ENCODE measurements at regions not wholly inside any gene's neighbourhood (a gene's known extent, or its start where the extent isn't known, plus 50 kb on each side); places are given as distances from the start of the nearest gene placed in this dataset.
"Not testable (repeated sequence)": the region's sequence is repeated elsewhere in the genome, so short reads cannot be mapped to it uniquely, and the experiment has no call there.

- DNase-seq: peak; percentile 38
These were observed 251.4 kb upstream of the COPS8 start for GRCh38 chr2:236834284-236834683.

GRCh38 chr2:236835307-236836024, 250.2 kb upstream of the COPS8 start:
- DNase-seq: no peak

- not testable (repeated sequence) for DNase-seq
These were observed 249.7 kb upstream of the COPS8 start for GRCh38 chr2:236836028-236836427.

- no peak for DNase-seq
These were observed 245.5 kb upstream of the COPS8 start for GRCh38 chr2:236840215-236840614.

GRCh38 chr2:236840857-236841256, 244.8 kb upstream of the COPS8 start:
- no peak for DNase-seq

GRCh38 chr2:236841389-236841788, 244.3 kb upstream of the COPS8 start:
- no peak for DNase-seq

GRCh38 chr2:236843161-236843968, 242.3 kb upstream of the COPS8 start:
- peak; percentile 44 for DNase-seq

- no peak for DNase-seq
These were observed 241.0 kb upstream of the COPS8 start for GRCh38 chr2:236844711-236845110.

- no peak for DNase-seq
These were observed 238.7 kb upstream of the COPS8 start for GRCh38 chr2:236847023-236847422.

- no peak for DNase-seq
These were observed 238.0 kb upstream of the COPS8 start for GRCh38 chr2:236847538-236848263.

- DNase-seq: peak; percentile 41
These were observed 237.2 kb upstream of the COPS8 start for GRCh38 chr2:236848501-236848900.

GRCh38 chr2:236849508-236849907, 236.2 kb upstream of the COPS8 start:
- no peak for DNase-seq

GRCh38 chr2:236849940-236850339, 235.7 kb upstream of the COPS8 start:
- DNase-seq: no peak

- no peak for DNase-seq
These were observed 234.5 kb upstream of the COPS8 start for GRCh38 chr2:236851187-236851586.

- no peak for DNase-seq
These were observed 233.4 kb upstream of the COPS8 start for GRCh38 chr2:236852100-236852976.

- DNase-seq: no peak
These were observed 232.7 kb upstream of the COPS8 start for GRCh38 chr2:236852977-236853374.

- no peak for DNase-seq
These were observed 232.1 kb upstream of the COPS8 start for GRCh38 chr2:236853585-236854051.

GRCh38 chr2:236855176-236855865, 230.4 kb upstream of the COPS8 start:
- DNase-seq: no peak

GRCh38 chr2:236855866-236856847, 229.5 kb upstream of the COPS8 start:
- DNase-seq: no peak

GRCh38 chr2:236856848-236857235, 228.8 kb upstream of the COPS8 start:
- no peak for DNase-seq

- DNase-seq: no peak
These were observed 228.4 kb upstream of the COPS8 start for GRCh38 chr2:236857246-236857645.
